ENCODE measurements at regions not wholly inside any gene's neighbourhood (a gene's known extent, or its start where the extent isn't known, plus 50 kb on each side); places are given as distances from the start of the nearest gene placed in this dataset.

GRCh38 chr5:109917154-109917546, 227.4 kb downstream of the MAN2A1 start:
- no peak for DNase-seq

DNA sequence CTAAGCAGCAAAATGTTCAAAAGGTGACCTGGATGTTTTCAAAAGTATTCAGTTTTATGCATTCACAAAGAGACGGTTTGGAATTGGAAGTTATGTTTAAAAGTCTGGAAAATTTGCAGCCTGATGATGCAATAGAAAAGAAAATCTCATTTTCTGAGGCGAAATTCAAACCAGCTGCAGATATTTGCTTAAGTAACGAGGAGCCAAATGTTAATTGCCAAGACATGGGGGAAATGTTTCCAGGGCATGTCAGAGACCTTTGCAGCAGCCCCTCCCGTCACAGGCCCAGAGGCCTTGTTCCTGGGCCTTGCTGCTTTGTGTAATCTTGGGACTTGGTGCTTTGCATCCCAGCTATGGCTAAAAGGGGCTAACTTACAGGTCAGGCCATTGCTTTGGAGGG, 228.2 kb downstream of the MAN2A1 start:
- DNase-seq, result no peak

DNA sequence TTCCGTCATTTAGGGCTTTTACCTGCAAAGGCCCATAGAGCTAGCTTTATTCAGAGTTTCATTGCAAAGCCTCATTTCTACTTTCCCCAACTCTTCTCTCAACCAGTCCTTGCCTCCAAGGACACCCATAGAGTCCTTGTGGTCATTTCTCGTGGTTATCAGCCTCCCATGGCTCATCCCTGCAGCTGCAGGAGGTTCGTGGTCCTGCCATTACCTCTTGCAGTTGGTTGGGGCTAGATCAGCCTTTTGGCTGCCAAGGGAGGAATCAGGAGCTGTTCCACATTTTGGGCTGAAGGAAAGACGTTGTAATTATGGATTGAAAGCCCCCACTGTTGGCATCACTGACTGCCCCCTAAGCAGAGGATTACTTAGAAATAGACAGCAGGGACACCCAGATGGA, 231.0 kb downstream of the MAN2A1 start:
- no peak for DNase-seq

DNA sequence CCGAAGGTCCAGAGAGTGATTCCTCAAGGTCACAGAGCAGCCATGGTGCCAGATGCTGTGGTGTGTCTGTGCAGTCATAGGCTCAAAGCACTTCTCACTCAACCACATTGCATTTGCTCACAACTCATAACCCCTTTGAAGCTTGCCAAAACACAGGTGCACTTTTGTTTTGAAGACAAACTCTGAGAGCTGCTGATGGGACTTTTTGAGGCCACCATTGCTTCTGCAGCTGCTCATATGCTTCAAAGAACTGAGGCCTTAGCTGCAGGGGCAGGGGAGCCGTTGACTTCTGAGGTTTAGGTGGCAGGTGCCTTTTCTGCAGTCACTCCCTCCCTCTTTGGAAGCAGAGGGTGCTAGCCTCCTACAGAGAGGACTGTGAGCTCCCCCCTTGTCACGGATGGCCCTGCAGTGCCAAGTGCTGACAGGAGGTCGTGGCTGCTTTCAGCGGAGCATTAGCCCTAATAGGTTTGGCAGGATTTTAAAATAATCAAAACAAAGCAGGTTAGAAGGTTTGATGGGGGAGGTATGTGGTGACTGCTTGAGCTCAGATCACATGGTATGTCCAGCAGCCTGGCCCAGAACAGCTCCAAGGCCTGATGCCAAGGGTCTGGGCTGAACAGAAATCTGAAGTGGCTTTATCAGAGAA, 232.1 kb downstream of the MAN2A1 start:
- DNase-seq, result no peak

GRCh38 chr5:109922381-109922995, 232.8 kb downstream of the MAN2A1 start:
- no peak for DNase-seq

DNA sequence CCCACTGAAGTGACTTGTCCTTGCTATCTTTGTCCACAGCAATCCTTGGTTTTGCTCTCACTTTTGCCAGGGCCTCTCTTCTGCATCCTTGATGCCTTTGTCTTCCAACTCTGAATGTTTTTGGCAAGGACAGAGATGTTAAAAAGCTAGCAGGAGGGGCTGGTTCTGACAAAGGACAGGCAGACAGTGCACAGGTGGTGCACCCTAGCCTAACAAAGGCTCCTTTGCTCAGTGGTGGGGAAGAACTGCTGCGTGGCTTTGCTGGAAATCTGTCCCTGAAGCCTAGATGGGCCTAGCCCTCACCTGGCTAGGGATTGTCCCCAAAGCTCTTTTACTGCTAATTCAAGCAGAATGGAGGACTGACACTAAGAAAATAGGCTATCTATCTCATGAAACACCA, 233.5 kb downstream of the MAN2A1 start:
- DNase-seq, result no peak

DNA sequence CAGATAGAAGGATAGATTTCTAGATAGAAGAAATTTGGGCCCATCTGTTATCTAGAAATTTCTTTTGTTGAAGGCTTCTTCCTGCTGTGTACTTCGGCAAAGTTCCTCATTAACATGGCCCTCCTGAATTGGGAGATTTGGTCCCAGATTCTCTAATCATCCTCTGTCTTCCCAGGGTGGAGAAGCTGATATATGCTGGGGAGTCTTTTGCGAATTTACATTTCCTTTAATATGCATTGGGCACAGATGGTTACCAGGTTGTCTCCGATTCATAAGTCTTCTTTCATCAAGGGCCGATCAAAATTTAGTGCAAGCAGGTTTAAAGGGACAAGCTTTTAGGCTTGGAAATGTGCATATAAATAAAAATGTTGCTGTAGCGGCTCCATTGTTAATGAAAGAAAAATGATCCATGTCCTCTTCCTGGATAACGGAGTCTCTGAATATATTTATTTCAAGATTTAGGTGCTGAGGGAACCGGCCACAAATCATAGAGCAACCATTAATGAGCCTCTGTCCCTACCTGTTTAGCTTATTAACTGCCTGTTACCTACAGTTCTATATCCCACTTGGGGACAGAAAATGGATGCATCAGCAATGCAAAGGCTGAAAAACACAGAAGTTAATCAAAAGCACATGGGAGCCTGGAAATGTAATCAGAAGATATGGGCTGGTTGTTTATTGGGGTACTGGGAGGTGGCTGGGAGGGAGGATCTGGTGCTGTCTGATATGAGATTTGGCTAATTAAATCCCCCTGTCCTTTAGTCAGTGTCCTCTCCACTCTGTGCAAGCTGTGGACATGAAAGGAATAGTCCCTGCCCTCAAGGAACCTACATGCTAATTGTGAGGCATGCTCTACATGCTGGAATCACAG, 234.7 kb downstream of the MAN2A1 start:
- no peak for DNase-seq

DNA sequence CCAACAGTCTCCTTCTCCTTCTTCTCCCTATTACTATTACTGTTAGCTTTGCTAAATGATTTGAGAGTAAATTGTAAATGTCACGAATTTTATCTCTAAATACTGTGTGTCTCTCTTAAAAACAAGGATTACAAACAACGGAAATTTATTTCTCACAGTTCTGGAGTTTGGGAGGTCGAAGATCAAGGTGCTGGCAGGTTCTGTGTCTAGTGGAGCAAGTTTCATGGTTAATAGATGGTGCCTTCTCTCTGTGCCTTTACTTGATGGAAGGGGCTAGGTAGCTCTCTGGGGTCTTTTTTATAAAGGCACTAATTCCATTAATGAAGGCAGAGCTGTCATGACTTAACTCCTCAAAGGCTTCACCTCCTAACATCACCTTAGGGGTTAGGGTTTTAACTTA, 237.9 kb downstream of the MAN2A1 start:
- DNase-seq, result no peak

DNA sequence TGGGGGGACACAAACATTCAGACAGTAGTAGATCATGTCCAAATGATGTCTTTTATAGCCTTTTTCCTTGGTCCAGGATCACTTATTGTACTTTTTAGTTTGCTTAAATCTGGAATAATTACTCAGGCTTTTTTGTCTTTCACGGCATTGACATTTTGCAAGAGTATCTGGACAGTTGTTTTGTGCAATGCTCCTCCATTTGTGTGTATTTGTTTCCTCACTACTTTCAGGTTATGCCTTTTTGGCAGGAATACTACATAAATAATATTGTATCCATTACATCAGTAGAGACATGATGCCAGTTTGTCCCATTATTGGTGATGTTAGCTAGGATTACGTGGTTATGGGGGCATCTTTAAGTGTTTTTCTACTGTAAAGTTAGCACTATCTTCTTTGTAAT, 238.3 kb downstream of the MAN2A1 start:
- no peak for DNase-seq

DNA sequence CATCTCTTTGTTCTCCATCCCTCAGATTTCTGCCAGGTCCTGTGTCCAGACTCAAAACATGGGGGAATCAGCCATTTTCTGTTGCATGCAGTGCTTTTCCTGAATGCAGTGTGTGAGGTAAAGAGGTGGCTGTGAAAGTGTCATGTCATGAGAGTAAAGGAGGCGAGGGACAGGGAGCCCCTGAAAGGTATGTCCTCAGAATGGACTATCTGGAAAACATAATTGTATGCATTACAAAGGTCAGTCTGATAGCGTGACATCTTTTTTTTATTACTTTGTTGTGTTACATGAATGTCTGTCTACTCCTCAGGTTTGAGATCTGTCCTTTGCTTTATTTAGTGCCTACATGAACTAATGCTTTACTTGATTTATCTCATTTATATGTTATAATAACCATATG, 239.1 kb downstream of the MAN2A1 start:
- no peak for DNase-seq

DNA sequence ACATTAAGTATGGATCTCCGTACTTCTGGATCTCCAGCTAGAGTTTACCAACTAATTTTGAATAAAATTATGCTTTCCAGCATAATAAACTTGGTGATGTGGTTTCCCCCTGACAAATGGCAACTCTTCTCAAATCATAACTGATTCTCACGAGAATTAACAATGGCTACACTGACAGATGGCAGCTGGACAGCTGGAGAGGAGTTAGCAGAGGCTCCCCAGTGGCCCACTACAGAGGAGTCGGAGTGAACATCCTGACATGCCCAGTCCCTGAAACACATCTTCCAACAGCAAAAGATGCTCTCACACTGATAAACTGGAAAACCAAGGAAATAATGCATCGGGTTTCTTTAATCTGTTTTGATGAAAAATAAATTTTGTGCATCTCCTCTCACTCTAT, 239.6 kb downstream of the MAN2A1 start:
- DNase-seq, result no peak

GRCh38 chr5:109929911-109930310, 240.2 kb downstream of the MAN2A1 start:
- DNase-seq, result no peak

DNA sequence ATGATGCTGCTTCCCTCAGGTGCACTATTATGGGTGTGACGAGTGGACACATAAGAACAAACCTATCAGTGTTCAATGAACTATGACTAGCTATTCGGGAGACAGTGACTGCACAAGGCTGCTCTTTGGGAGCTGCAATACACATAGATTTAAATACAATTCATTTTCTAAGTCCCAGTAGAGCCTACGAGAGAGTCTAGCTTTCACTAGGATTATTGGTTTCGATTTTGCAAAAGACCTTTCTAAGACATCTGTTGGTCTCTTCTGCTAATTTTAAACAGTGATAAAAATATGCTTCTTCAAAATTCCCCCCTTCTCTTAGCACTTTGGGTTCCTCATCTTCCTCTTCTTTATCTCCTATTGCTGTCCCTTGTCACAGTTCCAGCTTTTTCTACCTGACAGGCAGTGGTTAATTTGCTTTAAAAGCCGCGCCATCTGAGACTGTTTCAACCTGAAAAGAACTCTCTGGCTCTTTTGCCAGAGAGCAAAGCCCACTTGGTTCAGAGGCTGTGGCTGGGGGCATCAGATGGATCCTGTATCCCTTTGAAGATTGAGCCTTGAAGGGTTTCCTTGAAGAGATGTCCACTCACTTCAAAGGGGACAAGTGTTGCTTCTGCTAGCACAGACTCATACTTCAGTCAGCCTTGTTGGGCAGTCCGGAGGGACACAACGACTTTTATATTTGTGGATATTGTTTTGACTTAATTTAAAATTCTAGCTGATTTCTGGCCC, 241.5 kb downstream of the MAN2A1 start:
- no peak for DNase-seq

GRCh38 chr5:109935833-109936490, 246.2 kb downstream of the MAN2A1 start:
- DNase-seq, result no peak

DNA sequence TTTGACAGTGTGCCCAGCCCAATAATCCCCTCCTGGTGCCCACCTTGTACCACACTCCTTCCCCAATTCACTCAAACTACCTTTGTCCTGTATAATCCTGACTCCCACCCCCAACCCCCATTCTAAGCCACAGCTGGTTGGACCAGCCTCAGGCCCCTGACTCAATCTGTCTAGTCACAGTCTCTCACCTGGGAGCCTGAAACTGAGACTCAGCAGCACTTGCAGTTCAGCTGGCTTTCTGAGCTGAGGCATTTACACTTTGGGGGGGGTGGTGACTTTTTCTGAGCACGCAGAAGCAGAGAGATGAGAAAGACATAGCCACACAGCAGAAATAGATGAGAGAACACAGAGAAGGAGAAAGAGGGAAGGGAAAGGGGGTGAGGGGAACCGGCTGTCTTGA, 247.3 kb downstream of the MAN2A1 start:
- DNase-seq, result no peak

- DNase-seq, result no peak
Observed at GRCh38 chr5:109937951-109938350, 248.2 kb downstream of the MAN2A1 start.

DNA sequence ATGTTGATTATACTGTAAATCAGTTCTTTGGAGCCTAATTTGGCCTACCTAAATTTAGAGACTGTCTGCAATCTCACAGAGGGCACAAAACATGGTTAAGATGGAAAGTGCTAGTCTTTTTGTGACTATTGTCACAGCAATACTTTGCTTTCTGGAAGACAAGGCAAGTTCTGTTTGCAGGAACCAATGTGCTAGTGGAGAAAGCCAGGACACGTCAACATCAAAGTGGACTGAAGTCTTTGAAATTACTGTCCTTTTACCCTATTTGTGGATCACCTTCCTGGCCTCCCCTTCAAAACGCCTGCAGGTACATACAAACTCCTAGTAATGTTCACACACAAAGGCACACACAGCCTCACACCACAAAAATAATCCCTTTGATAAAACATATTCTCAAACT, 248.7 kb downstream of the MAN2A1 start:
- no peak for DNase-seq

GRCh38 chr5:109939116-109939682, 249.5 kb downstream of the MAN2A1 start:
- no peak for DNase-seq

DNA sequence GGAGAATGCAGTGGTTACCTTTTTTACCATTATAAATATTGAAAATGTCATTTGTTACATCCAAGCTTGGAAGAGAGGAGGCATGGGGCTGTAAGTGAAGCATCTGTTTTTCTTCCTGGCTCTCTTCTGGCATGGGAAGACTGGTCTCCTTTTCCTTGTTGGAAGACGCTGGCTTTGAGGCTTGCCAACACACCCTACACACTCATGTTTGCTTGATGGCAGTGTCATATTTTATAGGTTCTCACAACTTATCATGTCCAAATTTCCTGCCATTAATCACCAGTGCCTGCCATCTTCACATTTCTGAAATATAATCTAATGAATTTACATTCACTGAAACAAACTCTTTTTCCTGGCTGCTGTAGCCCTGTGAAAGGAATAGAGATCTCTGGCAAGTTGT, 252.9 kb downstream of the MAN2A1 start:
- no peak for DNase-seq

DNA sequence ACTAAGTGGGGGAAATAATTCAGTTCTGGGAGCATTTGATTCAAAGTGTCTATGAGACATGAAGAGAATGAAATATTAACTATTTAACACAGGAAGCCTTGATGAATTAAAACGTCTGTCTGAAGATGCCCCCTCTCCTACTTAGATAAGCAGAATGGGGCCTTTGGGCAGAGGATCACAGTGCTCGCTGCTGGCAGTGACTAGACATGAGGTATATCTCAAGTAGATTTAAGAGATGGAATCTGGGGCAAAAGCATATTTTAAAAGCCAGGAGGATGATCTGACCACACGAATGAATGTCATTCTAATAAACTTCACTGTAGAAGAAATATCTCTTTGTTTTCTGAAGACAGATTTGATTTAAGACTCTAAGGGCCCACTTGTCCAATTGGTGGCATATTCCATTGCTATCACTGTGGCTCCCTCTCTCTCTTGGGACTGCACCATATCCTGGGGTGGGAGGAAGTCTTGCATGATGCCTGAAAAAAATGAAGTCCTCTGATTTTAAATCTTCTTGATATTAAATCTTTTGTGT, 254.0 kb downstream of the MAN2A1 start:
- no peak for DNase-seq

DNA sequence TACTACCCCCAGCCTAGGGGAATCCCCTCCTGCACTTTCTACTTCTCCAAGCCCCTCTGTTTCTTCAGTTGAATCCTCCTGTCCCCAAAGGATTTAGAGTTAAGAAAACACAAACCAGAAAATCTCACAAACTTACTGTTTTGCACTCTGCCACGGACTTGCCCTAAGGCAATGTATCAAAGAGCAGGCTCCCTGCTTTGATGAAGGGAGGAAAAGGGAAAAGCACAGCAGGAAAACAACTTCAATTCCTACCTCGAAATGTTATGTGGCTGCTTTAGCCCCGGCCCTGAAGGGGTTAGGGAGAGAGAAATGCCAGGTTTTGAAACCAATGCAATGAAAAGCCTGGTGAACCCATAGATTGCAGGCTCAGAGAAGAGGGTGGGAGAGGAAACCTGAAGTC, 254.7 kb downstream of the MAN2A1 start:
- no peak for DNase-seq

GRCh38 chr5:109945097-109945678, 255.5 kb downstream of the MAN2A1 start:
- DNase-seq, result no peak
